Pancreas (tissue), 10 donors: ENCODE measurements at regions not wholly inside any gene's neighbourhood (a gene's known extent, or its start where the extent isn't known, plus 50 kb on each side); places are given as distances from the start of the nearest gene placed in this dataset.

Experiments used
- ATAC-seq, 4 donors: fragments of 200-7000 bp; cut with Tn5 transposase; one replicate each; pipeline versions ENCODE4 v1.8.0 to v1.9.1; 2020; ENCODE audit warnings: mild to moderate bottlenecking in 4 of 4, moderate library complexity in 4 of 4
- DNase-seq, 6 donors: peaks; one replicate each; pipeline ENCODE4 v3.0.0-alpha.2; 2020
- FAIRE-seq: peaks from 2 replicates; lab custom pipeline; 2012; peaks lifted over from hg19 to GRCh38; lab: Jason Lieb, UNC
- H3K27ac ChIP-seq, 4 donors: fragments of 200-600 bp; sonication (generic); 1 replicate in 3 of 4; 2 replicates in 1 of 4; pipeline versions ENCODE4 v1.5.0 to v1.8.0; 2020
- H3K27me3 ChIP-seq, 4 donors: fragments of 200-600 bp; one replicate each; pipeline ENCODE4 v1.8.0; 2021
- H3K36me3 ChIP-seq, 3 donors: fragments of 200-600 bp; sonication (generic) in 1 of 3; one replicate each; pipeline versions ENCODE4 v1.5.0 to v1.8.0; 2020 to 2021
- H3K4me1 ChIP-seq, 3 donors: fragments of 200-600 bp; one replicate each; pipeline ENCODE4 v1.8.0; 2021
- H3K4me3 ChIP-seq, 4 donors: fragments of 200-600 bp; sonication (generic) in 2 of 4; one replicate each; pipeline versions ENCODE4 v1.5.0 to v1.8.0; 2020 to 2021
- H3K9me3 ChIP-seq, 4 donors: fragments of 200-600 bp; one replicate each; pipeline ENCODE4 v1.8.0; 2021
- CTCF ChIP-seq, 4 donors: fragments of 200-600 bp; sonication (generic) in 3 of 4; IDR thresholded peaks; one replicate each; pipeline versions ENCODE4 v1.5.0 to v1.8.0; 2021; ENCODE audit warnings: antibody characterized with exemption in 4 of 4
- WGBS, 2 donors: extraction: QIAGEN DNeasy Blood & Tissue Kit; methylation state at CpG; one replicate each; pipeline ENCODE4 v1.1.7; 2013; 5-methylcytosine and 5-hydroxymethylcytosine counted together
- intact Hi-C, 3 donors: fragments of 100-400 bp; cut with DNase I; formaldehyde crosslinking; loops; one replicate each; pipeline versions ENCODE4 v1.11.1 to v1.14.2; 2022
- donor health status: healthy with polysubstance abuse.
- donor health status: DM: no; HTN: no; CAD: no; lungs with moderate emphysema.
- donor health status: DM: no; HTN: no; CAD: no.
- donor health status: control.
- donor health status: control.
- donor health status: Bipolar disorder and iron deficiency.
- donor health status: DM: yes; HTN: yes; CAD: no.
- donor health status: DM: no; HTN: no; CAD: no.
- donor health status: DM: no; HTN: no; CAD: no.
- donor health status: DM: yes; HTN: yes; CAD: no.

GRCh38 chr3:30461311-30461710, 145.1 kb upstream of the TGFBR2 start:
- ATAC-seq (no peak), DNase-seq (no peak), FAIRE-seq (no peak)
- Histone ChIP-seq H3K27ac (no peak overlapping the region), H3K9me3 (no peaks in the 10 kb centered on the region), H3K36me3 (no peaks in the 10 kb centered on the region), H3K4me3 (no peak overlapping the region), H3K4me1 (no peaks in the 10 kb centered on the region), H3K27me3 (no peaks in the 10 kb centered on the region)
- intact Hi-C loops, result no loop called here
- TF ChIP-seq CTCF (IDR thresholded peaks at IDR 0.05), result no peak
- 71 to 91% methylated on average over 2 of the region's 2 CpGs for WGBS, 2 donors

GRCh38 chr3:30462721-30463470, 143.5 kb upstream of the TGFBR2 start:
- TF ChIP-seq CTCF (IDR thresholded peaks at IDR 0.05), result no peak
- Histone ChIP-seq H3K4me1 (no peaks in the 10 kb centered on the region), H3K4me3 (no peak overlapping the region), H3K9me3 (no peaks in the 10 kb centered on the region), H3K36me3 (no peaks in the 10 kb centered on the region), H3K27me3 (no peaks in the 10 kb centered on the region), H3K27ac (no peak overlapping the region)
- no peak for FAIRE-seq
- ATAC-seq, result no peak
- WGBS, 2 donors, result 60 to 73% methylated on average over 2 of the region's 2 CpGs
- no peak for DNase-seq
- intact Hi-C loops, result no loop called here

GRCh38 chr3:30464381-30464780, 142.0 kb upstream of the TGFBR2 start:
- Histone ChIP-seq H3K4me3 (no peak overlapping the region), H3K36me3 (no peaks in the 10 kb centered on the region), H3K27ac (no peak overlapping the region), H3K9me3 (no peaks in the 10 kb centered on the region), H3K27me3 (no peaks in the 10 kb centered on the region), H3K4me1 (no peaks in the 10 kb centered on the region)
- no peak for TF ChIP-seq CTCF (IDR thresholded peaks at IDR 0.05)
- ATAC-seq, result no peak
- DNase-seq, result no peak
- no peak for FAIRE-seq
- intact Hi-C loops, result no loop called here

- 93 to 95% methylated on average over 2 of the region's 2 CpGs for WGBS, 2 donors
- no peak for ATAC-seq
- H3K9me3 ChIP-seq, result no peaks in the 10 kb centered on the region
- DNase-seq, result peak in 1 of 6 donors; percentile 35
- H3K27me3 ChIP-seq, result no peaks in the 10 kb centered on the region
- no peaks in the 10 kb centered on the region for H3K36me3 ChIP-seq
- intact Hi-C loops, result no loop called here
- no peaks in the 10 kb centered on the region for H3K4me1 ChIP-seq
- H3K27ac ChIP-seq, result no peak overlapping the region
- H3K4me3 ChIP-seq, result no peak overlapping the region
- no peak for TF ChIP-seq CTCF (IDR thresholded peaks at IDR 0.05)
- FAIRE-seq, result no peak
Measured at GRCh38 chr3:30465454-30465853, 140.9 kb upstream of the TGFBR2 start.

GRCh38 chr3:30467596-30468238, 138.7 kb upstream of the TGFBR2 start:
- H3K27me3 ChIP-seq, result no peaks in the 10 kb centered on the region
- FAIRE-seq (no peak), DNase-seq (no peak), ATAC-seq (no peak)
- H3K4me3 ChIP-seq, result no peak overlapping the region
- TF ChIP-seq CTCF (IDR thresholded peaks at IDR 0.05), result no peak
- WGBS, 2 donors, result 91 to 98% methylated on average over 1 of the region's 1 CpG
- H3K9me3 ChIP-seq, result no peaks in the 10 kb centered on the region
- intact Hi-C loops, result no loop called here
- H3K4me1 ChIP-seq, result no peaks in the 10 kb centered on the region
- no peak overlapping the region for H3K27ac ChIP-seq
- no peaks in the 10 kb centered on the region for H3K36me3 ChIP-seq
